ENCODE measurements at regions not wholly inside any gene's neighbourhood (a gene's known extent, or its start where the extent isn't known, plus 50 kb on each side); places are given as distances from the start of the nearest gene placed in this dataset.

GRCh38 chr1:99561952-99562351 lies 84.0 kb upstream of the PALMD start:
- Histone ChIP-seq H3K4ac (ENCODE audit: low read length) (no peak overlapping the region), H3K23ac (ENCODE audit: low read depth, low read length, poor library complexity) (no peak overlapping the region), H3K4me3 (ENCODE audit: low read length in 2 of 2) (no peak overlapping the region), H3K36me3 (replicated peaks in 1 of 2; ENCODE audit: control insufficient read depth in 2 of 2, insufficient read depth in 2 of 2, low read length in 2 of 2) (no peaks in the 10 kb centered on the region), H3K27me3 (ENCODE audit: control insufficient read depth in 3 of 3, insufficient read depth in 3 of 3, low read depth in 1 of 3, low read length in 3 of 3) (no peaks in the 10 kb centered on the region), H3K27ac (replicated peaks; ENCODE audit: low read length) (no peak overlapping the region), H4K8ac (ENCODE audit: low read depth, low read length) (no peak overlapping the region), H3K4me1 (ENCODE audit: control insufficient read depth in 2 of 2, insufficient read depth in 1 of 2, low read depth in 1 of 2, low read length in 2 of 2) (no peaks in the 10 kb centered on the region), H3K14ac (ENCODE audit: low read length) (no peak overlapping the region), H2AK5ac (ENCODE audit: low read depth, low read length) (no peak overlapping the region), H2BK12ac (ENCODE audit: low read length) (no peak overlapping the region), H2BK120ac (ENCODE audit: low read depth, low read length) (no peak overlapping the region), H4K91ac (ENCODE audit: low read depth, low read length, poor library complexity) (no peak overlapping the region), H2BK5ac (ENCODE audit: low read length) (no peak overlapping the region), H3K18ac (ENCODE audit: low read length) (no peak overlapping the region), H3K9ac (ENCODE audit: low read depth, low read length, poor library complexity) (no peak overlapping the region), H2AFZ (ENCODE audit: low read length) (no peak overlapping the region), H3K79me1 (ENCODE audit: low read depth, low read length) (no peaks in the 10 kb centered on the region), H3K9me3 (replicated peaks in 1 of 2; ENCODE audit: control insufficient read depth in 2 of 2, insufficient read depth in 1 of 2, low read depth in 1 of 2, low read length in 2 of 2) (no peaks in the 10 kb centered on the region), H3K4me2 (ENCODE audit: insufficient read depth, low read length, poor library complexity, severe bottlenecking) (no peak overlapping the region), H2BK15ac (ENCODE audit: low read length) (no peak overlapping the region)
- DNase-seq (ENCODE audit: low spot score), result no peak
- WGBS, 2 donors (ENCODE audit: extremely low coverage in 2 of 2, insufficient read length in 2 of 2, insufficient replicate concordance in 1 of 2), result no CpG with 5 or more reads among the region's 6 CpGs

- H3K4me2 ChIP-seq (ENCODE audit: insufficient read depth, low read length, poor library complexity, severe bottlenecking), result no peak overlapping the region
- H2BK5ac ChIP-seq (ENCODE audit: low read length), result no peak overlapping the region
- WGBS, 2 donors (ENCODE audit: extremely low coverage in 2 of 2, insufficient read length in 2 of 2, insufficient replicate concordance in 1 of 2), result no CpG with 5 or more reads among the region's 1 CpG
- no peak overlapping the region for H3K14ac ChIP-seq (ENCODE audit: low read length)
- no peak for DNase-seq (ENCODE audit: low spot score)
- H4K91ac ChIP-seq (ENCODE audit: low read depth, low read length, poor library complexity), result no peak overlapping the region
- H4K8ac ChIP-seq (ENCODE audit: low read depth, low read length), result no peak overlapping the region
- no peak overlapping the region for H2AFZ ChIP-seq (ENCODE audit: low read length)
- no peaks in the 10 kb centered on the region for H3K79me1 ChIP-seq (ENCODE audit: low read depth, low read length)
- H3K4ac ChIP-seq (ENCODE audit: low read length), result no peak overlapping the region
- no peak overlapping the region for H3K9ac ChIP-seq (ENCODE audit: low read depth, low read length, poor library complexity)
- H3K36me3 ChIP-seq (replicated peaks in 1 of 2; ENCODE audit: control insufficient read depth in 2 of 2, insufficient read depth in 2 of 2, low read length in 2 of 2), result no peaks in the 10 kb centered on the region
- H2AK5ac ChIP-seq (ENCODE audit: low read depth, low read length), result no peak overlapping the region
- H3K18ac ChIP-seq (ENCODE audit: low read length), result no peak overlapping the region
- no peaks in the 10 kb centered on the region for H3K9me3 ChIP-seq (replicated peaks in 1 of 2; ENCODE audit: control insufficient read depth in 2 of 2, insufficient read depth in 1 of 2, low read depth in 1 of 2, low read length in 2 of 2)
- no peak overlapping the region for H2BK12ac ChIP-seq (ENCODE audit: low read length)
- no peak overlapping the region for H2BK120ac ChIP-seq (ENCODE audit: low read depth, low read length)
- H3K4me1 ChIP-seq (ENCODE audit: control insufficient read depth in 2 of 2, insufficient read depth in 1 of 2, low read depth in 1 of 2, low read length in 2 of 2), result no peaks in the 10 kb centered on the region
- H3K27ac ChIP-seq (replicated peaks; ENCODE audit: low read length), result no peak overlapping the region
- H3K27me3 ChIP-seq (ENCODE audit: control insufficient read depth in 3 of 3, insufficient read depth in 3 of 3, low read depth in 1 of 3, low read length in 3 of 3), result no peaks in the 10 kb centered on the region
- no peak overlapping the region for H3K4me3 ChIP-seq (ENCODE audit: low read length in 2 of 2)
- no peak overlapping the region for H2BK15ac ChIP-seq (ENCODE audit: low read length)
- H3K23ac ChIP-seq (ENCODE audit: low read depth, low read length, poor library complexity), result no peak overlapping the region
These were observed 80.2 kb upstream of the PALMD start for GRCh38 chr1:99565606-99566289.

- Histone ChIP-seq H3K9ac (ENCODE audit: low read depth, low read length, poor library complexity) (no peak overlapping the region), H3K4ac (ENCODE audit: low read length) (no peak overlapping the region), H3K36me3 (replicated peaks in 1 of 2; ENCODE audit: control insufficient read depth in 2 of 2, insufficient read depth in 2 of 2, low read length in 2 of 2) (no peaks in the 10 kb centered on the region), H3K27ac (replicated peaks; ENCODE audit: low read length) (no peak overlapping the region), H2BK15ac (ENCODE audit: low read length) (no peak overlapping the region), H4K91ac (ENCODE audit: low read depth, low read length, poor library complexity) (no peak overlapping the region), H2AFZ (ENCODE audit: low read length) (no peak overlapping the region), H3K27me3 (ENCODE audit: control insufficient read depth in 3 of 3, insufficient read depth in 3 of 3, low read depth in 1 of 3, low read length in 3 of 3) (no peaks in the 10 kb centered on the region), H3K4me3 (ENCODE audit: low read length in 2 of 2) (no peak overlapping the region), H3K4me2 (ENCODE audit: insufficient read depth, low read length, poor library complexity, severe bottlenecking) (no peak overlapping the region), H4K8ac (ENCODE audit: low read depth, low read length) (no peak overlapping the region), H3K23ac (ENCODE audit: low read depth, low read length, poor library complexity) (no peak overlapping the region), H3K14ac (ENCODE audit: low read length) (no peak overlapping the region), H2AK5ac (ENCODE audit: low read depth, low read length) (no peak overlapping the region), H3K79me1 (ENCODE audit: low read depth, low read length) (no peaks in the 10 kb centered on the region), H2BK5ac (ENCODE audit: low read length) (no peak overlapping the region), H2BK120ac (ENCODE audit: low read depth, low read length) (no peak overlapping the region), H3K9me3 (replicated peaks in 1 of 2; ENCODE audit: control insufficient read depth in 2 of 2, insufficient read depth in 1 of 2, low read depth in 1 of 2, low read length in 2 of 2) (no peaks in the 10 kb centered on the region), H3K18ac (ENCODE audit: low read length) (no peak overlapping the region), H3K4me1 (ENCODE audit: control insufficient read depth in 2 of 2, insufficient read depth in 1 of 2, low read depth in 1 of 2, low read length in 2 of 2) (no peaks in the 10 kb centered on the region), H2BK12ac (ENCODE audit: low read length) (no peak overlapping the region)
- DNase-seq (ENCODE audit: low spot score), result no peak
- no CpG with 5 or more reads among the region's 4 CpGs for WGBS, 2 donors (ENCODE audit: extremely low coverage in 2 of 2, insufficient read length in 2 of 2, insufficient replicate concordance in 1 of 2)
These were observed 79.5 kb upstream of the PALMD start for GRCh38 chr1:99566290-99567021.

GRCh38 chr1:99570486-99571089 lies 75.3 kb upstream of the PALMD start:
- no peak for DNase-seq (ENCODE audit: low spot score)
- Histone ChIP-seq H2BK5ac (ENCODE audit: low read length) (no peak overlapping the region), H3K23ac (ENCODE audit: low read depth, low read length, poor library complexity) (no peak overlapping the region), H3K9me3 (replicated peaks in 1 of 2; ENCODE audit: control insufficient read depth in 2 of 2, insufficient read depth in 1 of 2, low read depth in 1 of 2, low read length in 2 of 2) (no peaks in the 10 kb centered on the region), H2BK15ac (ENCODE audit: low read length) (no peak overlapping the region), H2AFZ (ENCODE audit: low read length) (no peak overlapping the region), H3K4me3 (ENCODE audit: low read length in 2 of 2) (no peak overlapping the region), H3K18ac (ENCODE audit: low read length) (no peak overlapping the region), H2BK12ac (ENCODE audit: low read length) (no peak overlapping the region), H3K27ac (replicated peaks; ENCODE audit: low read length) (no peak overlapping the region), H2AK5ac (ENCODE audit: low read depth, low read length) (no peak overlapping the region), H3K36me3 (replicated peaks in 1 of 2; ENCODE audit: control insufficient read depth in 2 of 2, insufficient read depth in 2 of 2, low read length in 2 of 2) (no peaks in the 10 kb centered on the region), H3K4me1 (ENCODE audit: control insufficient read depth in 2 of 2, insufficient read depth in 1 of 2, low read depth in 1 of 2, low read length in 2 of 2) (no peaks in the 10 kb centered on the region), H3K4ac (ENCODE audit: low read length) (no peak overlapping the region), H3K4me2 (ENCODE audit: insufficient read depth, low read length, poor library complexity, severe bottlenecking) (no peak overlapping the region), H3K79me1 (ENCODE audit: low read depth, low read length) (no peaks in the 10 kb centered on the region), H3K27me3 (ENCODE audit: control insufficient read depth in 3 of 3, insufficient read depth in 3 of 3, low read depth in 1 of 3, low read length in 3 of 3) (no peaks in the 10 kb centered on the region), H4K8ac (ENCODE audit: low read depth, low read length) (no peak overlapping the region), H2BK120ac (ENCODE audit: low read depth, low read length) (no peak overlapping the region), H3K9ac (ENCODE audit: low read depth, low read length, poor library complexity) (no peak overlapping the region), H3K14ac (ENCODE audit: low read length) (no peak overlapping the region), H4K91ac (ENCODE audit: low read depth, low read length, poor library complexity) (no peak overlapping the region)
- WGBS, 2 donors (ENCODE audit: extremely low coverage in 2 of 2, insufficient read length in 2 of 2, insufficient replicate concordance in 1 of 2), result no CpG with 5 or more reads among the region's 6 CpGs

Data from neuronal stem cell (in vitro differentiated cells).